Glutamatergic neuron (in vitro differentiated cells): ENCODE measurements at regions not wholly inside any gene's neighbourhood (a gene's known extent, or its start where the extent isn't known, plus 50 kb on each side); places are given as distances from the start of the nearest gene placed in this dataset.

Source experiments
- DNase-seq: peaks from one replicate; pipeline ENCODE4 v3.0.0; 2022
- H3K27ac Mint-ChIP-seq: one replicate; pipeline ENCODE4 v1.8.0; 2020; ENCODE audit warnings: mild to moderate bottlenecking, mixed read lengths, inconsistent platforms; ENCODE audit not compliant: unreplicated experiment
- H3K27me3 Mint-ChIP-seq: one replicate; pipeline ENCODE4 v1.8.0; 2020; ENCODE audit warnings: mild to moderate bottlenecking, moderate library complexity, mixed read lengths, inconsistent platforms; ENCODE audit not compliant: unreplicated experiment
- H3K36me3 Mint-ChIP-seq: one replicate; pipeline ENCODE4 v1.8.0; 2020; ENCODE audit warnings: mild to moderate bottlenecking, mixed read lengths, inconsistent platforms; ENCODE audit not compliant: unreplicated experiment
- H3K4me1 Mint-ChIP-seq: one replicate; pipeline ENCODE4 v1.8.0; 2020; ENCODE audit warnings: mild to moderate bottlenecking, low read depth, mixed read lengths, inconsistent platforms; ENCODE audit not compliant: unreplicated experiment
- H3K4me3 Mint-ChIP-seq: one replicate; pipeline ENCODE4 v1.8.0; 2020; ENCODE audit warnings: mild to moderate bottlenecking, mixed read lengths, inconsistent platforms; ENCODE audit not compliant: unreplicated experiment
- H3K9me3 Mint-ChIP-seq: one replicate; pipeline ENCODE4 v1.8.0; 2020; ENCODE audit warnings: mild to moderate bottlenecking, moderate library complexity, mixed read lengths, inconsistent platforms; ENCODE audit not compliant: unreplicated experiment
- TF ChIP-seq, protein P1 (sequence below): fragments of 200-600 bp; sonication (generic); IDR thresholded peaks from one replicate; pipeline ENCODE4 v1.5.0; 2021; ENCODE audit not compliant: partially characterized antibody, unreplicated experiment

- TF ChIP-seq, protein P1, sequence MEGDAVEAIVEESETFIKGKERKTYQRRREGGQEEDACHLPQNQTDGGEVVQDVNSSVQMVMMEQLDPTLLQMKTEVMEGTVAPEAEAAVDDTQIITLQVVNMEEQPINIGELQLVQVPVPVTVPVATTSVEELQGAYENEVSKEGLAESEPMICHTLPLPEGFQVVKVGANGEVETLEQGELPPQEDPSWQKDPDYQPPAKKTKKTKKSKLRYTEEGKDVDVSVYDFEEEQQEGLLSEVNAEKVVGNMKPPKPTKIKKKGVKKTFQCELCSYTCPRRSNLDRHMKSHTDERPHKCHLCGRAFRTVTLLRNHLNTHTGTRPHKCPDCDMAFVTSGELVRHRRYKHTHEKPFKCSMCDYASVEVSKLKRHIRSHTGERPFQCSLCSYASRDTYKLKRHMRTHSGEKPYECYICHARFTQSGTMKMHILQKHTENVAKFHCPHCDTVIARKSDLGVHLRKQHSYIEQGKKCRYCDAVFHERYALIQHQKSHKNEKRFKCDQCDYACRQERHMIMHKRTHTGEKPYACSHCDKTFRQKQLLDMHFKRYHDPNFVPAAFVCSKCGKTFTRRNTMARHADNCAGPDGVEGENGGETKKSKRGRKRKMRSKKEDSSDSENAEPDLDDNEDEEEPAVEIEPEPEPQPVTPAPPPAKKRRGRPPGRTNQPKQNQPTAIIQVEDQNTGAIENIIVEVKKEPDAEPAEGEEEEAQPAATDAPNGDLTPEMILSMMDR, result no peak
- Mint-ChIP-seq H3K36me3 (no peaks in the 10 kb centered on the region), H3K27me3 (no peaks in the 10 kb centered on the region), H3K4me1 (no peaks in the 10 kb centered on the region), H3K9me3 (no peaks in the 10 kb centered on the region), H3K27ac (no peak overlapping the region), H3K4me3 (no peak overlapping the region)
- DNase-seq, result no peak
These were observed 447.6 kb upstream of the SEL1L start for GRCh38 chr14:81981307-81981675.

GRCh38 chr14:81982046-81982445, 448.4 kb upstream of the SEL1L start:
- H3K4me3 Mint-ChIP-seq, result no peak overlapping the region
- H3K4me1 Mint-ChIP-seq, result no peaks in the 10 kb centered on the region
- H3K27ac Mint-ChIP-seq, result no peak overlapping the region
- H3K36me3 Mint-ChIP-seq, result no peaks in the 10 kb centered on the region
- no peaks in the 10 kb centered on the region for H3K9me3 Mint-ChIP-seq
- DNase-seq, result no peak
- H3K27me3 Mint-ChIP-seq, result no peaks in the 10 kb centered on the region
- TF ChIP-seq, protein P1, result no peak

GRCh38 chr14:81986005-81986404, 452.4 kb upstream of the SEL1L start:
- Mint-ChIP-seq H3K9me3 (no peaks in the 10 kb centered on the region), H3K4me3 (no peak overlapping the region), H3K36me3 (no peaks in the 10 kb centered on the region), H3K27me3 (no peaks in the 10 kb centered on the region), H3K27ac (no peak overlapping the region), H3K4me1 (no peaks in the 10 kb centered on the region)
- DNase-seq, result no peak
- TF ChIP-seq, protein P1, result no peak

- no peaks in the 10 kb centered on the region for H3K27me3 Mint-ChIP-seq
- TF ChIP-seq, protein P1, result no peak
- no peak overlapping the region for H3K27ac Mint-ChIP-seq
- H3K9me3 Mint-ChIP-seq, result no peaks in the 10 kb centered on the region
- DNase-seq, result no peak
- H3K36me3 Mint-ChIP-seq, result peaks cover 4% of the 10 kb centered on the region
- H3K4me1 Mint-ChIP-seq, result no peaks in the 10 kb centered on the region
- no peak overlapping the region for H3K4me3 Mint-ChIP-seq
These were observed 455.6 kb upstream of the SEL1L start for GRCh38 chr14:81989211-81989610.

DNA sequence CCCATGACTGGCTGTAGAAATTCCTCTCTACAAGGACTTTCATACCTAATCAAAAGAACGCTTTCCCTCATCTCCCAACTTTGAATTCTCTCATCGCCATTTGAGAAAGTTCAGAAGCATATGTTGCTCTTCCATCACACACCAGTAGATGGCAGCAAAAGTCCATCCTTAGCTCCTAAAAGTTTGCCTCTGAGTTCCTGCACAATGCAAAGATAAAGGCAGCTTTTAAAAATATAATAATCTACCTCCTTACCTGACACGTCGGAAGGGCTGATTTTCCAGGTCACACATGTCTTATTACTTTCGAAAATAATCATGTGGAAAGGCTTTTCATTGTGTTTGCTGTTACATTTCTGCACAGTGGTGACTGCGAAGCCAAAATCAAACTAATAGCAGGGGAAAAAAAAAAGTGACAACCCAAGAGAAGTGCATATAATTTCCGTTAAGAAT, 456.7 kb upstream of the SEL1L start:
- peak; percentile 41 for DNase-seq
- no peaks in the 10 kb centered on the region for H3K27me3 Mint-ChIP-seq
- peak overlapping the region; percentile 63 for H3K27ac Mint-ChIP-seq
- peaks cover 4% of the 10 kb centered on the region for H3K36me3 Mint-ChIP-seq
- no peaks in the 10 kb centered on the region for H3K9me3 Mint-ChIP-seq
- no peak overlapping the region for H3K4me3 Mint-ChIP-seq
- TF ChIP-seq, protein P1, result peak; percentile 93
- H3K4me1 Mint-ChIP-seq, result no peaks in the 10 kb centered on the region
